GM23338 (cell line): ENCODE measurements at regions not wholly inside any gene's neighbourhood (a gene's known extent, or its start where the extent isn't known, plus 50 kb on each side); places are given as distances from the start of the nearest gene placed in this dataset.

Experiments
- ATAC-seq: fragments of 200-7000 bp; cut with Tn5 transposase; 3 replicates; pipeline ENCODE4 v1.9.1; 2020
- DNase-seq: peaks from one replicate; pipeline ENCODE4 v3.0.0-alpha.2; 2015; ENCODE audit warnings: low spot score
- H2AFZ ChIP-seq: fragments of 200-600 bp; sonication (generic); 2 replicates; pipeline ENCODE4 v1.8.0; 2016; ENCODE audit warnings: antibody characterized with exemption, mild to moderate bottlenecking, moderate library complexity
- H3F3A ChIP-seq: fragments of 200-600 bp; sonication (generic); replicated peaks from 2 replicates; pipeline ENCODE4 v1.8.0; 2017; ENCODE audit warnings: antibody characterized with exemption, mixed run types, low read depth
- H3K27ac ChIP-seq: fragments of 200-600 bp; sonication (generic); 2 replicates; pipeline ENCODE4 v1.6.1; 2016; ENCODE audit warnings: low read depth
- H3K27me3 ChIP-seq: fragments of 200-600 bp; sonication (generic); 2 replicates; pipeline ENCODE4 v1.8.0; 2016; ENCODE audit warnings: mild to moderate bottlenecking, mixed run types, moderate library complexity; ENCODE audit not compliant: insufficient read depth
- H3K36me3 ChIP-seq: fragments of 200-600 bp; sonication (generic); 2 replicates; pipeline ENCODE4 v1.8.0; 2016; ENCODE audit warnings: mild to moderate bottlenecking; ENCODE audit not compliant: insufficient read depth
- H3K4me1 ChIP-seq: fragments of 200-600 bp; sonication (generic); 2 replicates; pipeline ENCODE4 v1.8.0; 2016; ENCODE audit warnings: mild to moderate bottlenecking, moderate library complexity; ENCODE audit not compliant: insufficient read depth
- H3K4me2 ChIP-seq: fragments of 200-600 bp; sonication (generic); 2 replicates; pipeline ENCODE4 v1.7.1; 2017; ENCODE audit warnings: mixed run types
- H3K4me3 ChIP-seq: fragments of 200-600 bp; sonication (generic); 2 replicates; pipeline ENCODE4 v1.6.1; 2016; ENCODE audit warnings: mixed run types
- H3K79me2 ChIP-seq: fragments of 200-600 bp; sonication (generic); replicated peaks from 2 replicates; pipeline ENCODE4 v1.8.0; 2017; ENCODE audit warnings: mild to moderate bottlenecking; ENCODE audit not compliant: insufficient read depth
- H3K9me2 ChIP-seq: fragments of 200-600 bp; sonication (generic); 2 replicates; pipeline ENCODE4 v1.8.0; 2017; ENCODE audit not compliant: insufficient read depth
- H4K20me1 ChIP-seq: fragments of 200-600 bp; sonication (generic); replicated peaks from 2 replicates; pipeline ENCODE4 v1.8.0; 2017; ENCODE audit warnings: mild to moderate bottlenecking; ENCODE audit not compliant: insufficient read depth
- H3K27ac Mint-ChIP-seq: 2 replicates; pipeline ENCODE4 v1.8.0; 2020; ENCODE audit warnings: inconsistent platforms, mild to moderate bottlenecking, moderate library complexity, mixed read lengths
- H3K27me3 Mint-ChIP-seq: 3 replicates; pipeline ENCODE4 v1.8.0; 2022; ENCODE audit warnings: low read depth, mild to moderate bottlenecking, moderate library complexity, mixed read lengths, inconsistent platforms; ENCODE audit not compliant: insufficient read depth, poor library complexity
- H3K36me3 Mint-ChIP-seq: 3 replicates; pipeline ENCODE4 v1.8.0; 2021; ENCODE audit warnings: low read depth, mild to moderate bottlenecking, inconsistent platforms, moderate library complexity, mixed read lengths
- H3K4me1 Mint-ChIP-seq: 3 replicates; pipeline ENCODE4 v1.8.0; 2020; ENCODE audit warnings: mild to moderate bottlenecking, inconsistent platforms, mixed read lengths
- H3K4me3 Mint-ChIP-seq: 3 replicates; pipeline ENCODE4 v1.8.0; 2021; ENCODE audit warnings: moderate library complexity, mild to moderate bottlenecking, inconsistent platforms, mixed read lengths
- H3K9me3 Mint-ChIP-seq: 3 replicates; pipeline ENCODE4 v1.8.0; 2020; ENCODE audit warnings: moderate library complexity, mild to moderate bottlenecking, inconsistent platforms, mixed read lengths
- CREB1 ChIP-seq: fragments of 250-450 bp; sonication (Bioruptor Pico); IDR thresholded peaks from 2 replicates; pipeline ENCODE4 v1.5.0; 2020; ENCODE audit warnings: low read depth, mild to moderate bottlenecking, moderate library complexity
- EZH2 ChIP-seq: fragments of 200-600 bp; sonication (generic); IDR thresholded peaks from one replicate; pipeline ENCODE4 v1.8.0; 2017; ENCODE audit warnings: antibody characterized with exemption, mild to moderate bottlenecking, low read depth; ENCODE audit not compliant: unreplicated experiment
- JUNB ChIP-seq: IDR thresholded peaks from one replicate; pipeline ENCODE4 v1.6.1; 2016; ENCODE audit warnings: antibody characterized with exemption; ENCODE audit not compliant: unreplicated experiment
- POLR2AphosphoS5 ChIP-seq: IDR thresholded peaks from 2 replicates; pipeline ENCODE4 v1.6.1; 2016; ENCODE audit warnings: antibody characterized with exemption, low read depth
- ZNF114 ChIP-seq: fragments of 250-450 bp; sonication (Bioruptor Pico); IDR thresholded peaks from 2 replicates; pipeline ENCODE4 v1.5.0; 2020; ENCODE audit warnings: mild to moderate bottlenecking, moderate library complexity
- ZNF331 ChIP-seq: fragments of 250-450 bp; sonication (Bioruptor Pico); IDR thresholded peaks from 2 replicates; pipeline ENCODE4 v1.5.0; 2020; ENCODE audit warnings: low read depth, mild to moderate bottlenecking, moderate library complexity
- TF ChIP-seq, protein P1 (sequence below), 2 experiments: fragments of 200-600 bp in 1 of 2; sonication (generic) in 1 of 2; conservative IDR thresholded peaks; 2 replicates each; pipeline versions ENCODE4 v1.5.1 to v1.6.1; 2016 to 2017; ENCODE audit warnings: antibody characterized with exemption in 2 of 2, low read depth in 2 of 2, mild to moderate bottlenecking in 2 of 2, moderate library complexity in 1 of 2
- TF ChIP-seq, protein P2 (sequence below): fragments of 250-450 bp; sonication (Bioruptor Pico); IDR thresholded peaks from 2 replicates; pipeline ENCODE4 v1.5.0; 2020; ENCODE audit warnings: mild to moderate bottlenecking, moderate library complexity

DNA sequence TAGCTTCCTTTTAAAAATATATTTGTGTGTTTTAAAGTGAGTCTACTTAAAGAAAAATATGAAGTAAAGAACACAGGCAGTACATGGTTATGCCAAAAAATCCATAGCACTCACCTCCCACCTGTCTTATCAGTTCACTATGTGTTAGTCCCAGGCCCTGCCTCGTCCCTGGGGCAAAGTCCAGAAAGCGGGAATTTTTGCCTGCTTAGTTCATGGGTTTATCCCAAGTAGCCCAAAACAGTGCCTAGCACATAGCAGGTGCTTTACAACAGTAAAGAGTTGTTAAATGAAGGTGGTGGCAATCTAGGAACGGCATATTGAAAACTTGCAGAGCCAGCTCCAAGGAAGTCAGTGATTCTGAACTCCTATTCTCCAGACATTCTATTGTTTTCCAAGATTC, 154.0 kb downstream of the MN1 start:
- no peaks in the 10 kb centered on the region for H3K27me3 ChIP-seq
- H3K9me2 ChIP-seq, result peaks cover 5% of the 10 kb centered on the region
- no peak overlapping the region for H3K4me2 ChIP-seq
- ATAC-seq (no peak), DNase-seq (no peak)
- no peak overlapping the region for H3K4me3 ChIP-seq
- no peaks in the 10 kb centered on the region for H3K36me3 ChIP-seq
- H3K79me2 ChIP-seq, result no peaks in the 10 kb centered on the region
- Mint-ChIP-seq H3K4me1 (peaks cover 2% of the 10 kb centered on the region), H3K4me3 (no peak overlapping the region), H3K27me3 (no peaks in the 10 kb centered on the region), H3K27ac (no peak overlapping the region), H3K36me3 (no peaks in the 10 kb centered on the region), H3K9me3 (no peaks in the 10 kb centered on the region; the same call in 2 of the 3 replicates)
- no peak overlapping the region for H2AFZ ChIP-seq
- no peak overlapping the region for H3K27ac ChIP-seq
- H3K4me1 ChIP-seq, result peaks cover 5% of the 10 kb centered on the region; the same call in 1 of the 2 replicates
- H3F3A ChIP-seq, result 0 out of 2 replicates have a peak, but pooled peaks cover 3% of the 10 kb centered on the region
- no peaks in the 10 kb centered on the region for H4K20me1 ChIP-seq
- no peak for TF ChIP-seq POLR2AphosphoS5
- TF ChIP-seq CREB1, result no peak
- TF ChIP-seq JUNB, result no peak
- TF ChIP-seq ZNF331, result no peak
- TF ChIP-seq ZNF114 (CRISPR knock-in tag), result no peak
- no peak for TF ChIP-seq EZH2
- TF ChIP-seq, protein P1, sequence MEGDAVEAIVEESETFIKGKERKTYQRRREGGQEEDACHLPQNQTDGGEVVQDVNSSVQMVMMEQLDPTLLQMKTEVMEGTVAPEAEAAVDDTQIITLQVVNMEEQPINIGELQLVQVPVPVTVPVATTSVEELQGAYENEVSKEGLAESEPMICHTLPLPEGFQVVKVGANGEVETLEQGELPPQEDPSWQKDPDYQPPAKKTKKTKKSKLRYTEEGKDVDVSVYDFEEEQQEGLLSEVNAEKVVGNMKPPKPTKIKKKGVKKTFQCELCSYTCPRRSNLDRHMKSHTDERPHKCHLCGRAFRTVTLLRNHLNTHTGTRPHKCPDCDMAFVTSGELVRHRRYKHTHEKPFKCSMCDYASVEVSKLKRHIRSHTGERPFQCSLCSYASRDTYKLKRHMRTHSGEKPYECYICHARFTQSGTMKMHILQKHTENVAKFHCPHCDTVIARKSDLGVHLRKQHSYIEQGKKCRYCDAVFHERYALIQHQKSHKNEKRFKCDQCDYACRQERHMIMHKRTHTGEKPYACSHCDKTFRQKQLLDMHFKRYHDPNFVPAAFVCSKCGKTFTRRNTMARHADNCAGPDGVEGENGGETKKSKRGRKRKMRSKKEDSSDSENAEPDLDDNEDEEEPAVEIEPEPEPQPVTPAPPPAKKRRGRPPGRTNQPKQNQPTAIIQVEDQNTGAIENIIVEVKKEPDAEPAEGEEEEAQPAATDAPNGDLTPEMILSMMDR (conservative IDR thresholded peaks at IDR 0.05; ENCODE audit: low read depth in 2 of 2), result no peak

DNA sequence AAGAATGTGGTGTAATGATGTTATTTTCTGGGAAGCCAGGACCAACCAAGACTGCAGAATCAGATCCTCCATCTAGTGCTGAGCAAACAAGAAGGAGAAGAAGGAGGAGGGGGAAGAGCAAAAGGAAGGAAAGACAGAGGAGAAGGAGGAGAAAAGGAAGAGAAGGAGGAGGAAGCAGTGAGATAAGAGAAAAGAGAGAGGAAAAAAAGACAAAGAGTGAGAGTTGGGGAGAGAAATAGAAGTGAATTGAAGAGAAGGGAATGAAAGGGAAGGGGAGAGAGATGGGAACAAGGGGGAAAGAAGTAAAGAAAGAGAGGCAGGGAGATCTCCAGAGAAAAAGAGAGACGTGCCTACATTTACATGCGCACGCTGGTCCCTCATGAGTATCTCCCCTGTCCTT, 153.5 kb downstream of the MN1 start:
- no peaks in the 10 kb centered on the region; the same call in 2 of the 3 replicates for H3K9me3 Mint-ChIP-seq
- H3K4me1 Mint-ChIP-seq, result peaks cover 2% of the 10 kb centered on the region
- no peaks in the 10 kb centered on the region for H3K79me2 ChIP-seq
- 0 out of 2 replicates have a peak, but pooled peaks cover under 1% of the 10 kb centered on the region for H3F3A ChIP-seq
- no peak overlapping the region for H3K4me2 ChIP-seq
- H3K27me3 ChIP-seq, result no peaks in the 10 kb centered on the region
- no peaks in the 10 kb centered on the region for H4K20me1 ChIP-seq
- peaks cover 5% of the 10 kb centered on the region for H3K9me2 ChIP-seq
- H3K36me3 Mint-ChIP-seq, result no peaks in the 10 kb centered on the region
- TF ChIP-seq, protein P2, sequence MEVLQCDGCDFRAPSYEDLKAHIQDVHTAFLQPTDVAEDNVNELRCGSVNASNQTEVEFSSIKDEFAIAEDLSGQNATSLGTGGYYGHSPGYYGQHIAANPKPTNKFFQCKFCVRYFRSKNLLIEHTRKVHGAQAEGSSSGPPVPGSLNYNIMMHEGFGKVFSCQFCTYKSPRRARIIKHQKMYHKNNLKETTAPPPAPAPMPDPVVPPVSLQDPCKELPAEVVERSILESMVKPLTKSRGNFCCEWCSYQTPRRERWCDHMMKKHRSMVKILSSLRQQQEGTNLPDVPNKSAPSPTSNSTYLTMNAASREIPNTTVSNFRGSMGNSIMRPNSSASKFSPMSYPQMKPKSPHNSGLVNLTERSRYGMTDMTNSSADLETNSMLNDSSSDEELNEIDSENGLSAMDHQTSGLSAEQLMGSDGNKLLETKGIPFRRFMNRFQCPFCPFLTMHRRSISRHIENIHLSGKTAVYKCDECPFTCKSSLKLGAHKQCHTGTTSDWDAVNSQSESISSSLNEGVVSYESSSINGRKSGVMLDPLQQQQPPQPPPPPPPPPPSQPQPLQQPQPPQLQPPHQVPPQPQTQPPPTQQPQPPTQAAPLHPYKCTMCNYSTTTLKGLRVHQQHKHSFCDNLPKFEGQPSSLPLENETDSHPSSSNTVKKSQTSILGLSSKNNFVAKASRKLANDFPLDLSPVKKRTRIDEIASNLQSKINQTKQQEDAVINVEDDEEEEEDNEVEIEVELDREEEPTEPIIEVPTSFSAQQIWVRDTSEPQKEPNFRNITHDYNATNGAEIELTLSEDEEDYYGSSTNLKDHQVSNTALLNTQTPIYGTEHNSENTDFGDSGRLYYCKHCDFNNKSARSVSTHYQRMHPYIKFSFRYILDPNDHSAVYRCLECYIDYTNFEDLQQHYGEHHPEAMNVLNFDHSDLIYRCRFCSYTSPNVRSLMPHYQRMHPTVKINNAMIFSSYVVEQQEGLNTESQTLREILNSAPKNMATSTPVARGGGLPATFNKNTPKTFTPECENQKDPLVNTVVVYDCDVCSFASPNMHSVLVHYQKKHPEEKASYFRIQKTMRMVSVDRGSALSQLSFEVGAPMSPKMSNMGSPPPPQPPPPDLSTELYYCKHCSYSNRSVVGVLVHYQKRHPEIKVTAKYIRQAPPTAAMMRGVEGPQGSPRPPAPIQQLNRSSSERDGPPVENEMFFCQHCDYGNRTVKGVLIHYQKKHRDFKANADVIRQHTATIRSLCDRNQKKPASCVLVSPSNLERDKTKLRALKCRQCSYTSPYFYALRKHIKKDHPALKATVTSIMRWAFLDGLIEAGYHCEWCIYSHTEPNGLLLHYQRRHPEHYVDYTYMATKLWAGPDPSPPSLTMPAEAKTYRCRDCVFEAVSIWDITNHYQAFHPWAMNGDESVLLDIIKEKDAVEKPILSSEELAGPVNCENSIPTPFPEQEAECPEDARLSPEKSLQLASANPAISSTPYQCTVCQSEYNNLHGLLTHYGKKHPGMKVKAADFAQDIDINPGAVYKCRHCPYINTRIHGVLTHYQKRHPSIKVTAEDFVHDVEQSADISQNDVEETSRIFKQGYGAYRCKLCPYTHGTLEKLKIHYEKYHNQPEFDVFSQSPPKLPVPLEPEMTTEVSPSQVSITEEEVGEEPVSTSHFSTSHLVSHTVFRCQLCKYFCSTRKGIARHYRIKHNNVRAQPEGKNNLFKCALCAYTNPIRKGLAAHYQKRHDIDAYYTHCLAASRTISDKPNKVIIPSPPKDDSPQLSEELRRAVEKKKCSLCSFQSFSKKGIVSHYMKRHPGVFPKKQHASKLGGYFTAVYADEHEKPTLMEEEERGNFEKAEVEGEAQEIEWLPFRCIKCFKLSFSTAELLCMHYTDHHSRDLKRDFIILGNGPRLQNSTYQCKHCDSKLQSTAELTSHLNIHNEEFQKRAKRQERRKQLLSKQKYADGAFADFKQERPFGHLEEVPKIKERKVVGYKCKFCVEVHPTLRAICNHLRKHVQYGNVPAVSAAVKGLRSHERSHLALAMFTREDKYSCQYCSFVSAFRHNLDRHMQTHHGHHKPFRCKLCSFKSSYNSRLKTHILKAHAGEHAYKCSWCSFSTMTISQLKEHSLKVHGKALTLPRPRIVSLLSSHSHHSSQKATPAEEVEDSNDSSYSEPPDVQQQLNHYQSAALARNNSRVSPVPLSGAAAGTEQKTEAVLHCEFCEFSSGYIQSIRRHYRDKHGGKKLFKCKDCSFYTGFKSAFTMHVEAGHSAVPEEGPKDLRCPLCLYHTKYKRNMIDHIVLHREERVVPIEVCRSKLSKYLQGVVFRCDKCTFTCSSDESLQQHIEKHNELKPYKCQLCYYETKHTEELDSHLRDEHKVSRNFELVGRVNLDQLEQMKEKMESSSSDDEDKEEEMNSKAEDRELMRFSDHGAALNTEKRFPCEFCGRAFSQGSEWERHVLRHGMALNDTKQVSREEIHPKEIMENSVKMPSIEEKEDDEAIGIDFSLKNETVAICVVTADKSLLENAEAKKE (CRISPR knock-in tag), result no peak
- H3K4me3 ChIP-seq, result no peak overlapping the region
- H3K36me3 ChIP-seq, result no peaks in the 10 kb centered on the region
- ATAC-seq (no peak), DNase-seq (no peak)
- H2AFZ ChIP-seq, result no peak overlapping the region
- no peaks in the 10 kb centered on the region for H3K4me1 ChIP-seq
- no peaks in the 10 kb centered on the region for H3K27me3 Mint-ChIP-seq
- H3K27ac ChIP-seq, result no peak overlapping the region
- no peak overlapping the region for H3K27ac Mint-ChIP-seq
- H3K4me3 Mint-ChIP-seq, result no peak overlapping the region
